ENCODE measurements at regions not wholly inside any gene's neighbourhood (a gene's known extent, or its start where the extent isn't known, plus 50 kb on each side); places are given as distances from the start of the nearest gene placed in this dataset.

GRCh38 chr21:27388825-27389224 is 421.9 kb upstream of the ADAMTS5 start:
- intact Hi-C loops (cut with DNase I; ENCODE audit: low total_unique reads), result no loop called here

GRCh38 chr21:27382404-27382803 is 415.5 kb upstream of the ADAMTS5 start:
- no peak for TF ChIP-seq POLR2A (IDR thresholded peaks at IDR 0.05)
- TF ChIP-seq CTCF (IDR thresholded peaks at IDR 0.05), result no peak
- Histone ChIP-seq H3K27me3 (no peaks in the 10 kb centered on the region), H3K4me1 (no peaks in the 10 kb centered on the region), H3K9me3 (no peaks in the 10 kb centered on the region), H3K4me3 (no peak overlapping the region), H3K36me3 (no peaks in the 10 kb centered on the region), H3K27ac (no peak overlapping the region)
- no peak for DNase-seq
- intact Hi-C loops (cut with DNase I; ENCODE audit: low total_unique reads), result no loop called here

More at GRCh38 chr21:27388825-27389224, 421.9 kb upstream of the ADAMTS5 start:
- Histone ChIP-seq H3K27ac (no peak overlapping the region), H3K9me3 (no peaks in the 10 kb centered on the region), H3K4me1 (no peaks in the 10 kb centered on the region), H3K4me3 (no peak overlapping the region), H3K27me3 (no peaks in the 10 kb centered on the region), H3K36me3 (no peaks in the 10 kb centered on the region)
- no peak for TF ChIP-seq POLR2A (IDR thresholded peaks at IDR 0.05)
- no peak for DNase-seq

- H3K27me3 ChIP-seq, result no peaks in the 10 kb centered on the region
- intact Hi-C loops (cut with DNase I; ENCODE audit: low total_unique reads), result no loop called here
- peak overlapping the region in 1 of 2 donors; percentile 9 for H3K27ac ChIP-seq
- no peak overlapping the region for H3K4me3 ChIP-seq
- DNase-seq, result no peak
- H3K36me3 ChIP-seq, result no peaks in the 10 kb centered on the region
- TF ChIP-seq POLR2A (IDR thresholded peaks at IDR 0.05), result no peak
- no peak for TF ChIP-seq CTCF (IDR thresholded peaks at IDR 0.05)
- H3K9me3 ChIP-seq, result no peaks in the 10 kb centered on the region
- no peaks in the 10 kb centered on the region for H3K4me1 ChIP-seq
Measured at GRCh38 chr21:27380303-27380702, 413.4 kb upstream of the ADAMTS5 start.

GRCh38 chr21:27379354-27379753 is 412.5 kb upstream of the ADAMTS5 start:
- Histone ChIP-seq H3K27ac (no peak overlapping the region), H3K4me1 (no peaks in the 10 kb centered on the region), H3K27me3 (no peaks in the 10 kb centered on the region), H3K36me3 (no peaks in the 10 kb centered on the region), H3K4me3 (no peak overlapping the region), H3K9me3 (no peaks in the 10 kb centered on the region)
- intact Hi-C loops (cut with DNase I; ENCODE audit: low total_unique reads), result no loop called here
- TF ChIP-seq POLR2A (IDR thresholded peaks at IDR 0.05), result no peak
- no peak for TF ChIP-seq CTCF (IDR thresholded peaks at IDR 0.05)
- DNase-seq, result no peak

- TF ChIP-seq POLR2A (IDR thresholded peaks at IDR 0.05) (no peak), CTCF (IDR thresholded peaks at IDR 0.05) (no peak)
- Histone ChIP-seq H3K4me3 (no peak overlapping the region), H3K36me3 (no peaks in the 10 kb centered on the region), H3K9me3 (no peaks in the 10 kb centered on the region), H3K27me3 (no peaks in the 10 kb centered on the region), H3K4me1 (peaks cover 0 to 10% of the 10 kb centered on the region in 2 donors), H3K27ac (peak overlapping the region in 1 of 2 donors; percentile 60)
- intact Hi-C loops (cut with DNase I; ENCODE audit: low total_unique reads), result no loop called here
- DNase-seq, result no peak
Measured at GRCh38 chr21:27372381-27372780, 405.5 kb upstream of the ADAMTS5 start.

- no peaks in the 10 kb centered on the region for H3K36me3 ChIP-seq
- H3K4me1 ChIP-seq, result peaks cover 0 to 10% of the 10 kb centered on the region in 2 donors
- peak overlapping the region in 1 of 2 donors; percentile 60 for H3K27ac ChIP-seq
- H3K9me3 ChIP-seq, result no peaks in the 10 kb centered on the region
- intact Hi-C loops (cut with DNase I; ENCODE audit: low total_unique reads), result no loop called here
- H3K27me3 ChIP-seq, result no peaks in the 10 kb centered on the region
- TF ChIP-seq CTCF (IDR thresholded peaks at IDR 0.05) (no peak), POLR2A (IDR thresholded peaks at IDR 0.05) (no peak)
- no peak overlapping the region for H3K4me3 ChIP-seq
- DNase-seq, result no peak
Measured at GRCh38 chr21:27371975-27372331, 405.1 kb upstream of the ADAMTS5 start.

Data from uterus (tissue), 3 donors.